ENCODE measurements at regions not wholly inside any gene's neighbourhood (a gene's known extent, or its start where the extent isn't known, plus 50 kb on each side); places are given as distances from the start of the nearest gene placed in this dataset.

DNA sequence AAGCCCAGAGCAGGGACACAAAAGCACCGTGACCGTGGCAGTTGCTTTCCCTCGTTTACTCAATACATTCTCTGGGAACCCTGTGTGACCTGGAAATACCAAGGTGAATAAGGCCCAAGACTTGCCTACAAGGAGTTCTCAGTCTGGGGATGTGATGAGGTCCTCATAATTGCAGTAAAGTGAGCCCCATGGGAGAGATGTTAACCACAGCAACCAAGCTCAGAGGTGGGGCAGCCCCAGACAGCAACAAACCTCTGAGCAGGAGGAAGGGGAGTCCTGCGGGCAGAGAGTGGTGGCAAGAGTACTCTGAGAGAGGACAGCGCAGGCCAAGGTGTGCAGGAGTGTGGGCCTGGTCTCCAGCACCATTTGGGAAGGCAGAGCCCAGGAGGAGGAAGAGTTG is 91.6 kb downstream of the TTC32 start:
- no peak for DNase-seq (ENCODE audit: extremely low read depth in 1 of 2, low read depth in 1 of 2)

DNA sequence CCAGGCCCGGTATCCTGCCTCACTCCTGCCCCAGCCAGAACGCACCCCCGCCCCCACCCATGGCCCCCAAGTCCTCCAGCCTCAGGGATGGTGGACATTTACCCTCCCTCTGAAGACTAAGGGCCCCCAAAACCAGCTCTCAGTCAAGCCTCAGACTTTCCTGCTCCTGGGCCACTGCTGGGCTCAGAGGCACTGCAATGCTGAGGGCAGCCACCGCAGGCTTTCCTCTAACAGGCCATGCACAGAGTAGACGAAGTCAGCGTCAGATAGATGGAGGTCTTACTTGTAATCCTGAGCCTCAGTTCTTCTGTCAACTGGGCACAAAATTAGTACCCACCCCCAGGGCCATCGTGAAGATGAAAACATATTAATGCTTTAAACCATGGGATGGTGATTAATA is 92.6 kb downstream of the TTC32 start:
- DNase-seq (ENCODE audit: extremely low read depth in 1 of 2, low read depth in 1 of 2) = no peak

DNA sequence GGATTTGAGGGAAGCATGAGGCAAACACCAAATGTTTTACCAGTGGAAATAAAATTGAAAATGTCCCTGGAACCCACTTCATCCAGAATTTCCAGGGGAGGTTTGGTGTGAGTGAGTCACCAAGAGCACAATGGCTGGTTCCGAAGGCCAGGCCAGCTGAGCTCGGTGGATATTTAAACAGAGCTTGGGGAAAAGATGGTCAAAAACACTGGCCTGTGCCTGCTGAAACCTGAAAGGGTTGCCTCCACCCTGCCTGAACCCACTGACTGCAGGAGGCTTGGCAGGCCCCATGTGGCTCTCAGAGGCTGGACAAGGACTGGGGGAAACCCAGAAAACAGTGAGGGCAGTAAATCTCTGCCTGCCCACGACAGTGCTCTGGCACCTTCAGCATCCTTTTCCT is 93.9 kb downstream of the TTC32 start:
- DNase-seq (ENCODE audit: extremely low read depth in 1 of 2, low read depth in 1 of 2) = no peak

DNA sequence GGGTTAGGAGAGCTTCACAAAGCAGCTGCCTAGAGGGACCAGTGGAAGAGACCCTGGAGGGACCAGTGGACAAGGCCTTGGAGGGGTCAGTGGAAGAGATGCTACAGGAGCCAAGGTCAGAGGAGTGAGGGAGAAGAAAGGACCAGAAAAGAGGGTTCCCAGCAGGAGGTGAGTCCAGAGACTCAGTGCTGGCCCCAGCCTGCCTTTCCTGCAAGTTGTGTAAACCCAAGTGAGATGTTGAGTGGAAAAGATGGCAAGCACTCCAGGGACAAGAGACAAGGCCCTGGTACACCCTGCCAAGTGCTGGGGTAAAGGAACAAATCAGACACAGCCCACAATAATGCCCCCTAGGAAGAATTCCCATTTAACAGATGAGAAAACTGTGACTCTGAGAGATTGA is 94.4 kb downstream of the TTC32 start:
- no peak for DNase-seq (ENCODE audit: extremely low read depth in 1 of 2, low read depth in 1 of 2)

DNA sequence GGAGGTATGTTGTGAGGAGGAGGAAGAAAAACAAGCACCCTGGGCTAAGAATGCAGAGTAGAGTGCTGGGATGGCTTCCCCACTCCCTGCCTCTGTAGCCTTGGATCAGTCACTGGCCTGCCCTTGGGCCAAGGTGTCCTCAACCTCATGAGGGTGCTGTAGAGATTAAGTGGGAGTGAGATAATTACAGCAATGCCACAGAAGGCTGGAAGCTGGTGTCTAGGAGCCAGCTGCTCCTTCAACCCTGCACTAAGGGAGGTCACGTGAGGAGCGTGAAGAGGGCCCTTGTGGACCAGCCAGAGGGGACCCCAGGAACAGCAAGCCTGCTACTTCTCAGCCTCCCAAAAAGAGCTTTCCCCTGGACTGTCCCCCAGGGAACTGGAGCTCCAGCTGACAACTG is 95.2 kb downstream of the TTC32 start:
- DNase-seq (ENCODE audit: extremely low read depth in 1 of 2, low read depth in 1 of 2) = no peak

DNA sequence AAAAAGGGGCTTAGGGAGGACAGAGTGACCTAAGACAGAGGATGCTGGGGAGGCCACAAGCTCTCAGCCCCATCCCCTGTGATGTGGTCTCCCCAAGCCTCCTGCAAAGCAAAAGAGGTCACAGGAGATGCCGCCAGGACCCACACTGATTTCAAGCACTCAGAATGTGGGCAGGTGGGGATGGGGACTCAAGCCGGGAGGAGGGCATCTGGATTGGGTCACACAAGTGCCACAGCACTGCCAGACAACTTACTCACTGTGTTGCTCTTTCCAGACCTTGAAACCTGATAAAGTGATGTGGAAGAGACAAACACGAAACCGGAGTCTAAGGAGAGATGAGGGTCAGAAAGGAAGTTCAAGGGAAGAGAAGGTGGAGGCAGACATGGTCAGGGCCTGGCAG is 95.7 kb downstream of the TTC32 start:
- DNase-seq (ENCODE audit: extremely low read depth in 1 of 2, low read depth in 1 of 2) = no peak

DNA sequence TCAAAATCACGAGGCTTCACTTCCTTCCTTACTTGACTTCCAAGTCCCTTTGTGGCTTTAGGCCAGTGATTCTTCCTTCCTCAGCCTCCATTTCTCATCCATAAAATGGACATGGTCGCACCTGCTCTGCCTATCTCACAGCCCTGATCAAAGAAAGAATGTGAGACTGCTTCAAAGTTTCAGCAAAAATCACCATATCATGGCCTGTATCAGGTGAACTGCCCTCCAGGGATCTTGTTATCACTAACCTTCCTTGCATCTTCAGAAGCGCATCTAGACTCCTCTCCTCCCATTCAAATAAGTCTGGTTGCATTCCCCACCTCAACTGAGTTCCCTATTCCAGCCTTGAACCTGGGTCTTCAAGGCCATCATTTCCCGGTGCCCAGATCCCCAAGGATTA is 96.5 kb downstream of the TTC32 start:
- no peak for DNase-seq (ENCODE audit: extremely low read depth in 1 of 2, low read depth in 1 of 2)

DNA sequence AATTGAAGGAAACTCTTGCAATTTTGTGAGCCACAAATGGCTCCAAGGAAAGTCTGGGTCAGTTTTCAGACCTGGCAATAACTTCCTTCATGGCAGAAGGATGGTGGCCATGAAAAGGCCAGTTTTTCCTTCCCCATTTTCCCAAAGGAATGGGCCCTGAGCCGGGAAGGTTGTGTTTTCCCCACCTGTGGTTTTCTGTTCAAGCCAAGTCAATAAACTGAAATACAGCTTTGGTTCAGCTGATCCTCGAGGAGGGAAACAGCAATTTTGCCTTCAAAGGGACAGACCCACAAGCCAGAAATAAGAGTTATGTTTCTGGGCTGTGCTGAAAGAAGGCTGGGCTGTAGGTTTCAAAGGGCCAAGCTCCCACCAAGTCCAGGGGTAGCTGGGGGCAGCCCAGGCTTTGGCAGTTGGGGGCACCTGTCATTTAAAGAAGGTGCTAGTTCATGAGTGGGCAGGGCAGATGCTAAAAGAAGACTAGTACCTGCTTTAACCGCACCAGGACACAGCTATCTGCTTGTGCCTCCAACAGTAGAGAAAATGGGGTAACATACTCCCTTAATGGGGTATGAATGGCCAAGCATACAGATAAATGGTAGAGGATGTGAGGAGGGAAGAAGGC is 97.0 kb downstream of the TTC32 start:
- no peak for DNase-seq (ENCODE audit: extremely low read depth in 1 of 2, low read depth in 1 of 2)

DNA sequence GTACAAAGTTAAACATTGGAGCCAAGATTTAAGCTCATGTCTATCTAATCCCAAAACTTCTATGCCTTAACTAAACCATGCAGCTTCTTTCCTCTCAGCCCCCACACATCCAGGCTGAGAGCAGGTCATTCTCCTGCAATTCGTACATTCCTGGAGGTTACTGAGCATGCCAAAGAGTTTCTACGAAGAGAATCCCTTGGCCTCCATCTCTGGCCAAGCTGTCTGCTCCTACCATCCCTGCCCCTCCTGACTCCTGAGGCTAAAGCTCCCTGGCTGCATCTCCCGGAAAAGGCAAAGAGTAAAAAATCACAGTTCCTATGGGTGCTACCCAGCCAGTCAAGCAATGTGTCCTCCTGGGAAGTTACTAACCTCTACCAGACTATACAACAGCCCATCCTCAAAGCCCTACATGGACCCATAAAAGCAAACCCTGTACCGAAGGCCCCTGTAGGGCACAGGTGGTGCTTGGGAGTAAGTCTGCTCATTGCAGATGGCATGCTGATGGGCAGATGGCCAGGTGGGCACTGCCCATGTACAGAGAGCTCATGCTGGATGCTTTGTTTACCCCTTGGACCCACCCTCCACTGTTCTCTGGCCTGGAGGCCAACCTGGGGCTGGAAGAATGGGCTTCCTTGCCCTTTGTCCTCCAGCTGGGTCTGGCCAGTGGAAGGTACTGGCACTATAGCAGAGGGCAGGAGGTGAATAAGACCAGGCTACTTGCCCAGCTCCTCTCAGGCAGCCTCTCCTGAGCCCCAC is 99.5 kb downstream of the TTC32 start:
- no peak for DNase-seq (ENCODE audit: extremely low read depth in 1 of 2, low read depth in 1 of 2)

DNA sequence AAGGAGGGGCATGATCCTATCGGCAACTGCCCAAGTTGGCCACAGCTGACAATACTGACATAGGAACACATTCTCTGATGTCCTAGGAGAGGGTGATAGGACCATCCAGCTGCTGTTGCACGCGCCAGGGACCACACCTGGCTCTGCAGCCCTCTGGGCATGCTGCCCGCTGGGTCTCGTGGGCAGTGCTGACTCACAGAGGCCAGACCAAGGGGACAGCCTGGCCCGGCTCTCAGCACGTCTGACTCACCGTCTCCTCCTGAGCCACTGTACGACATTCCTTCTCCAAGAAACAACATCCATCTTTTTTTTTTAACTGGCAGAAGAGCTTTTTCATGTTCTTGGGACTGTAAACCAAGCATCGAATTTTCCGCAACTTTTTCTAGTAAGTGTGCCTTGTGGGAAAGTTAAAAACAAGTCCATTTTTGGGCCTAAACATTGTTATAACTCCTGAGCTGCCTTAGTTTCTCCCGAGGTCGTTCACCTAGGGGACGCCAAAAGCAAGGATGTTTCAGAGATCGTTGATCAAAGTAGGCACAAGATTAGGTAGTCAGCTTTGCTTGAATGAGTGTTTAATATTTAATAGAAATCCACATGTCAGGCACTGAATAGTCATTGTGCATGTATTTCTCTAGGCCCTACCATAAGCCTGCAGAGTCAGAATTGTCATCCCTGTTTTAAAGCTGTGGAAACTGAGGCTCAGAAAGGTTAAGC is 100.3 kb downstream of the TTC32 start:
- no peak for DNase-seq (ENCODE audit: extremely low read depth in 1 of 2, low read depth in 1 of 2)

DNA sequence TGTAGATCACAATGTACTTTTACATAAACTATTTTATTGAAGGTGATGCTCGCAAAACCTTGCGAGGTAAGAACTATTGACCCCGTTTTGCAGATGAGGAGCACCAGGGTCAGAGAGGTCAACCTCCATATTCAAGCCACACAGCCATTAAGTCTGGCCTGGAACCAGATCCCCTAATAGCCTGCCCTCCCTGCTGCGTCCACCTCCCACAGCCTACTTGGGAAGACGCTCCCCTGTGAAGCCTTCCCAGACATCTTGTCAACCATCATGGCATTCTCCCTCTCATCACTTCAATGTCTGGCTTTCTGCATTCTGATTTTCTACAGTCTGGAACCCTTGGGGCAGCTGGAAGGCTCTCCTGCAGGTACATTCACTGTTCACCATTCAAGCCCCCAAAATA is 101.0 kb downstream of the TTC32 start:
- no peak for DNase-seq (ENCODE audit: extremely low read depth in 1 of 2, low read depth in 1 of 2)

DNA sequence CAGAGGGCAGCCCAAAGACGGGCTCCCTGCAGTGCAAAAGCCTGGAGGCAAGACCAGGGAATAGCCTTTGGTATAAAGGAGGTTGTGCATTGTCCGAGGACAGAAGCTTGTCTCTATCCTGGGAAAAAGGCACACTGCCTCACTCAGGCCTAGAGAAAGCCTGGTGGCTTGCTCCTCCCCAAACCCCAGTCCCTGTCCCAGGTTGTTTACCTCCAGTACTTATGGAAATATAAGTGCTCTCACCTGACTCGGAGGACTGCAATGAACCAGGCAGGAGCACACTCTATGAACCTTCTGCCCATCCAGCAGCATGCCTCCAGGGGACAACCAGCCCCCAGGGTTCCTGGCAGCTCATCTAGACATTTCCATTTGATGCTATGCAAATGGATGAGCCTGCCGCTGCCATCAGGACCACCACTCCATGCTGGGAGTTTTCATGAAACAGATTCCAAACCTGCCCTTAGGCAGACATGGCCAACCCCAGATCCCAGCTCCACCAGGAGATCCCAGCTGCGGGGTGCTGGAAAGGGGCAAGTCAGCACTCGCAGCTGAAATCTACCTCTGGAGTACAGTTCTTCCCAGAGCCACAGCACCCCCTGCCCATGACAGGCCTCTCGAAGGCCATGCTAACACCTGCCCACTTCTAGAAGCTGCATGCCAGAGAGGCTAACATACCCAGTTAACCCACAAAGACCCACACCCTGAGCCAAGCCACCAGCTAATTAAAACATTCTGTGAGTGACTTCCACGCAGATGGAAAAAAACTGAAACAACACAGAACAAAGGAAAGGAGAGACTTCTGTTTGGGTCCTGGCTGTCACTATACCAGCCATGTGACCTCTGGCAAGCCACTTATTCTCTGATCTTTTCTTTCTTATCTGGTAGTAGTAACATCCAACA is 101.7 kb downstream of the TTC32 start:
- DNase-seq (ENCODE audit: extremely low read depth in 1 of 2, low read depth in 1 of 2) = no peak

DNA sequence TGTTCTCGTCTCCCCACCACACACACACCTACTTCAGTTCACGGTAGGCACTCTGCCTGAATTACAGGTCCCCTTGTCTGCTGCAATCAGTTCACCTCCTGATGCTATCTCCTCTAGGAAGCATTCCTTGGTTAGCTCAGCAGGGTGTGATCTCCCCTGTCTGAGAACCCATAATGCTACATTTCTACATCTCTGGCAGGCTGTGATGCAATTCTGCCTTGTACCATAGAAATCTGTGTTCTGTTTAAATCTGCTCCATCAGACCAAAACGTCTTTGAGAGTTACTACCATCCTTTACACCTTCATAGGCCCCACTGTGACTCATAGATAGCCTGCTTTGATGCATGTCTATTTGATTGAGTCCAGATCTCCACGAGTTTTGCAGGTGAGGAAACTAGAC is 103.9 kb downstream of the TTC32 start:
- no peak for DNase-seq (ENCODE audit: extremely low read depth in 1 of 2, low read depth in 1 of 2)

DNA sequence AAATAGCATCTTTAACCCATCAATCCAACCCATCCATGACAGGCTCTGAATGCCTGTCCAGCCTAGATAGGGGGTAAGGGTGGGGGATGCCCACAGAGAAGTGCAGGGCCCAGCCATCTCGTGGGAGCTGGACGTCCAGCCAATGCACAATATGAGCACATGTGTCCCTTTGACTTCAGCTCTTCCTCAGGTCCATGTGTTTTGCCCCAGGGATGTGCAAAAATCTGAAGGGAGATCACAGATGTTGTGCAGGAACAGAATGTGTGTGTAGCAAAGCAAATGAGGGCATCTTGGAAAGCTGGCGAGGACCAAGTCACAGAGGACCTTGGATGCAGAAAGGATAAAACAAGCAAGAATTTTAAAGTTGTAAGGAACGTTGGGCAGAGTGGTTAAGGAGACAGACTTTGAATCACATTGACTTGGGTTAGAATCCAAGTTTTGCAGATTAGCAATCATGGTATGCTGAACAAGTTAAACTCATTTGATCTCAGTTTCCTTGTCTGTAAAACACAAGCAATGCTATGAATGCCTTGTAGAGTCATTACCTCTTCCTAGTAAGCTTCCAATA is 104.5 kb downstream of the TTC32 start:
- DNase-seq (ENCODE audit: extremely low read depth in 1 of 2, low read depth in 1 of 2) = no peak

DNA sequence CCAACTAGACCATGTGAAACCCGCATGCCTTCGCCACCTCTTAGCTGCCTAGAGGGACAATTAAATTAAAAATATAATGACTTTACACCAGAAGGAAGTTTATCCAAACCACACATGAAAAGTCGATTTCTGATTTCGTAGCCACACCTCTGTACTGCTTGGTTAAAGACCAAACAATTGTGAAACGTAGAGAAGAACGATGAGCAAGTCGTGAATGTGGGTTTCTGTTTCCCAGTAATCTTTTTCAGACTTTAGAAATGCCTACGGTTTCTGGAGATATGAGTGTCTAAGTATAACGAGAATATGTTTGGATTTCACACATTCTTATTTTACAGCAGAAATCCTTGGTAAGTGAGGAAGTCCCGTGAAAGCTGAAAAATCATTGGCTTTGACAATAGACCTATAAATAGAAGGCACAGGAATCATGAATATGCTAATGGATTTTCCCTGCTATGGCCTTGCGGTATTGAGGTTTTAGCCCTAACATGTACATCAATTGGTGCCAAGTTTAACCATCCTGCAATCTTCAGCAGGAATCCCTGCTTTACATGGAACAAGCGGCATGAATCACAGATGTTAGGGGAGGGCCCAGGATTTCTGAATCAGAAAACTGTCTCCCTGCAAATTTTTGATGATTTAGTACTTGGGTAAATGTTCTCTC is 105.6 kb downstream of the TTC32 start:
- DNase-seq (ENCODE audit: extremely low read depth in 1 of 2, low read depth in 1 of 2) = no peak

DNA sequence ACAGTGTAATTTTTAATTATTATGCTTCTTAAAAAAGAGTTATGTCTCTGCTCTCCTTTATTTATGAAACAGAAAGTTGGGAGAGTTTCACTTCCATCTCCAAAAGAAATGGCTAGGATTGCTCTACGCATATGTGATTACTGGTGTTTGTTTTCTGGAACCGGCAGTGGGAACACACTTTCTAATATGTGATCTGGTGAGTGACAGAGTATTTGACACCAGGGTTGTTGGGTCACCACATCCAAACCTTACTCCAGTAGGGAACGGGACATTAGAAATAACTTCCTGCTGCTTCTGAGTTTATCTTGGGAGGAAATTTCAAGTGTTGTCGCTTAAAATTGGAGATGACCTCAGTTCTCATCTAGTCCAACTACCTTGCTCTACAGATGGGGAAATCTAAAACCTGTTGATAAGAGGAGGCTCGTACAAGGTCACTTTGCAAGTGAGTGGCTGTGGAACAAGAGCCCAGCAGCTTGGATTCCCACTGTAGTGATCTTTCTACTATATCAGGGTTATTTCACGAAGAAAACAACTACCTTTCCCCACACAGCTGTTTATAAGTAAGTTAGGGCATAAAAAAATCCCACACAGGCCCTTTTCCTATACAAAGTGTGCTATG is 108.5 kb downstream of the TTC32 start:
- no peak for DNase-seq (ENCODE audit: extremely low read depth in 1 of 2, low read depth in 1 of 2)

DNA sequence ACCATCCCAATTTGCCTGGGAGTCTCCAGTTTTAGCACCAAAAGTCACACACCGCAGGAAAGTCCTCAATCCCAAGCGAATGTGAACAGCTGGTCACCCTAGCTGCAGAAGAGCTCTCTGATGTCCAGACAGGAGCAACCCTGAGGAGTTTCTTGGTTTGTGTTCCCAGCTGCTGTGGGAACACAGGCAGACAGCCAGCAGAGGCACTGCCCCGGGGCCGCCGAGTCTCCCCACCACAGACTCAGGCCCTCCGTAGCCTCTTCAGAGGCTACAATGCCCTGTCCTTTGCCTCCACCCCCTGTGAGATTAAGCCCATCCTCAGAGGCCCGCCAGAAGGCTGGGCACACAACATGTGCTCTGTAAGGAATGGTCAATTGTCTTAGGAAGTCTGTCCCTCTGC is 111.5 kb downstream of the TTC32 start:
- DNase-seq (ENCODE audit: extremely low read depth in 1 of 2, low read depth in 1 of 2) = no peak

DNA sequence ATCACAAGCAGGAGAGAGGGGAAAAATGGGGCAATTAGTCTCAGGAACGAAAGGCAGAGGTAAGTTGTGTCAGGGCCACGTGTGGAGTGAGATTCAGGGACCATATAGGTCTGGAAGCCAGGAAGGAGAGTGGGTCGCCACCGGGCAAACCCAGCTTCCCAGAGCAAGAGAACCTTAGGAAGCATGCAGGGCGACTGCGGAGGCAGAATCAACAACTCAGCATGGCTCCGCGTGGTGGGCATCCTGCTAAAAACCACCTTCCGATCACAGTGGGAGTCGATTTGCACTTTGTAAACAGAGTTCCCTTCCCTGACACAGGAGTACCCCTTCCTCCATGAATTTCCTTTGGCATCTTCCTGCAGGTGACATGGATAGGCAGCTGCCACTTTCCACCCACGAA is 114.6 kb downstream of the TTC32 start:
- DNase-seq (ENCODE audit: extremely low read depth in 1 of 2, low read depth in 1 of 2) = no peak

DNA sequence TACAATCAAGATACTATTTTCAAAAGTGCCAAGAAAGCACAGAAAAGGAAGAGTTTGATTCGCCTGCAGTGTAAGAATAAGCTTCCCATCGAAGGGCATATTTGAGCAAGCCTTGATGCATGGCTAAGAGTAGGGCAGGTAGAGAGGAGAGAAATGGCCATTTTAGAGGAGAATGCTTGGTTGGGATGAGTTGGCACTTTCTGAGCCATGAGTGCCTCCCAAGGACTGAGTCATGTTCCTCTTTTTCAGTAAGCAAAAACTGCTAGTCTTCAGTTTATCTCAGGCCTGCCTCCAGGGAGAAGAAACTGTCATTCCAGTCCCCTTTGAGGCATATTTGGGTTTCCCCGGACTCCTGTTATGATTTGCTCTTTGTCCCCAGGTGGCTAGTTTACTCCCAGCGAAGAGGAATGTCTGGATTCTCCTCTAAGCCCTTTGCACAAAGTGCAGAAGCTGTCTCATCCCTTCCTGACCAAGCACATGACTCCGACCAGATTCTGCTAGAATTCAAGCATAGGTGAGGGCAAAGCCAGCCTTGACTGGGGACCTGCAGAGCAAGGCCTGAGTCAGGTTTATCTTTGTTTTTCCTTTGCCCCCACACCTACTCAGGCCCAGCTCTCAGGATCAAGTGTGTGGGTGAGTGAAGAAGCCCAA is 115.2 kb downstream of the TTC32 start:
- no peak for DNase-seq (ENCODE audit: extremely low read depth in 1 of 2, low read depth in 1 of 2)

Data from stimulated activated CD8-positive, alpha-beta memory T cell treated with anti-CD3 and anti-CD28 coated beads, Interleukin-7, amount 100 ng/mL, for 48 hours (primary cell).